ENCODE measurements at regions not wholly inside any gene's neighbourhood (a gene's known extent, or its start where the extent isn't known, plus 50 kb on each side); places are given as distances from the start of the nearest gene placed in this dataset.

GRCh38 chrX:9160698-9161329 is 126.9 kb upstream of the FAM9B start:
- WGBS, 2 donors, result 93 to 96% methylated on average over 4 of the region's 4 CpGs
- Histone ChIP-seq H3K27ac (no peak overlapping the region), H3K4me1 (no peaks in the 10 kb centered on the region), H3K27me3 (no peaks in the 10 kb centered on the region), H3K4me3 (no peak overlapping the region), H3K36me3 (ENCODE audit: low read depth, missing control alignments) (no peaks in the 10 kb centered on the region), H3K9me3 (no peaks in the 10 kb centered on the region)
- TF ChIP-seq, protein P1, sequence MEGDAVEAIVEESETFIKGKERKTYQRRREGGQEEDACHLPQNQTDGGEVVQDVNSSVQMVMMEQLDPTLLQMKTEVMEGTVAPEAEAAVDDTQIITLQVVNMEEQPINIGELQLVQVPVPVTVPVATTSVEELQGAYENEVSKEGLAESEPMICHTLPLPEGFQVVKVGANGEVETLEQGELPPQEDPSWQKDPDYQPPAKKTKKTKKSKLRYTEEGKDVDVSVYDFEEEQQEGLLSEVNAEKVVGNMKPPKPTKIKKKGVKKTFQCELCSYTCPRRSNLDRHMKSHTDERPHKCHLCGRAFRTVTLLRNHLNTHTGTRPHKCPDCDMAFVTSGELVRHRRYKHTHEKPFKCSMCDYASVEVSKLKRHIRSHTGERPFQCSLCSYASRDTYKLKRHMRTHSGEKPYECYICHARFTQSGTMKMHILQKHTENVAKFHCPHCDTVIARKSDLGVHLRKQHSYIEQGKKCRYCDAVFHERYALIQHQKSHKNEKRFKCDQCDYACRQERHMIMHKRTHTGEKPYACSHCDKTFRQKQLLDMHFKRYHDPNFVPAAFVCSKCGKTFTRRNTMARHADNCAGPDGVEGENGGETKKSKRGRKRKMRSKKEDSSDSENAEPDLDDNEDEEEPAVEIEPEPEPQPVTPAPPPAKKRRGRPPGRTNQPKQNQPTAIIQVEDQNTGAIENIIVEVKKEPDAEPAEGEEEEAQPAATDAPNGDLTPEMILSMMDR (IDR thresholded peaks at IDR 0.05), result no peak
- no peak for TF ChIP-seq POLR2A (IDR thresholded peaks at IDR 0.05)
- intact Hi-C loops (cut with DNase I; ENCODE audit: low total_unique reads), result no loop called here
- no peak for DNase-seq

DNA sequence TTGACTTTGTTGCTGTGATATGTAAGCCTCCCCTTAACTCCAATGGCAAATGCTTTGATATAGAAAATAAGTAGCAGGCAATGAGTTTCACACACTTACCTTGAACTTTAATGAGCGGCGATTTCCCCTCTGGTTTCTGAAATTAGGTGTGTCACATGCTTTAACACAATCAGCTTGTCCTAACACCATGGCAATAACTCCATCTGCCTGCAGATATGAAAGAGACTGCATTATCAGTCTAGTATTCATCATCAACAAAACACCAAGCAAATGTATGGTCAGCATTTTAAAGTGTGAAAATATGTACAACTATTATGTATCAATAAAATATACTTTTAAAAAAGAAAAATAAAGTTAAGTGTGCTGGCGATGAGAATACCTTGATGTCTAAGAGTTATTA is 128.8 kb upstream of the FAM9B start:
- Histone ChIP-seq H3K27me3 (no peaks in the 10 kb centered on the region), H3K4me3 (no peak overlapping the region), H3K36me3 (ENCODE audit: low read depth, missing control alignments) (no peaks in the 10 kb centered on the region), H3K27ac (no peak overlapping the region), H3K9me3 (no peaks in the 10 kb centered on the region), H3K4me1 (no peaks in the 10 kb centered on the region)
- DNase-seq, result no peak
- WGBS, 2 donors, result 86 to 92% methylated on average over 3 of the region's 3 CpGs
- intact Hi-C loops (cut with DNase I; ENCODE audit: low total_unique reads), result no loop called here
- no peak for TF ChIP-seq POLR2A (IDR thresholded peaks at IDR 0.05)
- TF ChIP-seq, protein P1 (IDR thresholded peaks at IDR 0.05), result no peak

DNA sequence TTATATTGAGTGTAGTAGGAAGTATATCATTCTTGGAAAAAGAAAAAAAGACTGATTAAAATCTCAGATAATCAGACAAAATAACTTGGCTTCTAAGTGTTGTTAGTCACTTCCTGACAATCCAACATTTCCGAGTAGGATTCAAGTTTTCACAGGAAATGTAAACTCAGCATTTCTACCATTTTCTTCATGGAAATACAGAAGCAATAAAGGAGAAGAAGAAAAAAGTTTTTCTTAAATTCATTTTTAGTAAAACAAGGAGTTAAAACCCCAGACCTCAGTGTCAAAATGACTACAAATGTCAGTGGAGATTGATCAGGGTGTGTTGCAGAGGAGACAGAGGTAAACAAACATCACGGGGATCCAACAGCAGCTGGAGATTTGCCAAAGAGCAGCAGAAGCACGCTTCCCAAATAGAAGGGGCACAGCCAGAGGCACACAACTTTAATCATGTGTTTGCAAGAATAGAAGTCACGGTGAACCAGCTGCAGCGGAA is 129.3 kb upstream of the FAM9B start:
- Histone ChIP-seq H3K4me3 (no peak overlapping the region), H3K9me3 (no peaks in the 10 kb centered on the region), H3K36me3 (ENCODE audit: low read depth, missing control alignments) (no peaks in the 10 kb centered on the region), H3K27ac (no peak overlapping the region), H3K4me1 (no peaks in the 10 kb centered on the region), H3K27me3 (no peaks in the 10 kb centered on the region)
- 43 to 48% methylated on average over 5 of the region's 5 CpGs for WGBS, 2 donors
- TF ChIP-seq POLR2A (IDR thresholded peaks at IDR 0.05), result no peak
- TF ChIP-seq, protein P1 (IDR thresholded peaks at IDR 0.05), result no peak
- DNase-seq, result no peak
- intact Hi-C loops (cut with DNase I; ENCODE audit: low total_unique reads), result no loop called here

DNA sequence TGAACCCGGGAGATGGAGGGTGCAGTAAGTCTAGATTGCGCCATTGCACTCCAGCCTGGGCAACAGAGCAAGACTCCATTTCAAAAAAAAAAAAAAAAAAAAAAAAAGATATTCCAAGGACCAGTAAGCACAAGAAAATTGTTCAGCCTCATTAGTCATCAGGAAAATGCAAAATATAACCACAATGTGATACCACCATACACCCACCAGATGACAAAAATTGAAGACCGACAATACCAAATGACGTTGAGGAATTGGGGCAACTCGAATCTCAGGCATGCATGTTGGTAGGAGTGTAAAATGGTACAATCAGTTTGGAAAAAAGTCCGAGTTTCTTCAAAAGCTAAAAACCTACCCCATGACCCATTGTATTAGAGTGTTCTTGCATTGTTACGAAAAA is 130.2 kb upstream of the FAM9B start:
- no peaks in the 10 kb centered on the region for H3K27me3 ChIP-seq
- intact Hi-C loops (cut with DNase I; ENCODE audit: low total_unique reads), result no loop called here
- no peaks in the 10 kb centered on the region for H3K4me1 ChIP-seq
- WGBS, 2 donors, result 86 to 91% methylated on average over 7 of the region's 7 CpGs
- no peak overlapping the region for H3K27ac ChIP-seq
- DNase-seq, result no peak
- TF ChIP-seq POLR2A (IDR thresholded peaks at IDR 0.05), result no peak
- TF ChIP-seq, protein P1 (IDR thresholded peaks at IDR 0.05), result no peak
- no peaks in the 10 kb centered on the region for H3K36me3 ChIP-seq (ENCODE audit: low read depth, missing control alignments)
- H3K9me3 ChIP-seq, result no peaks in the 10 kb centered on the region
- H3K4me3 ChIP-seq, result no peak overlapping the region
